HG02973 (cell line): ENCODE measurements at regions not wholly inside any gene's neighbourhood (a gene's known extent, or its start where the extent isn't known, plus 50 kb on each side); places are given as distances from the start of the nearest gene placed in this dataset.
"Not testable (repeated sequence)": the region's sequence is repeated elsewhere in the genome, so short reads cannot be mapped to it uniquely, and the experiment has no call there.

Experiments
- ATAC-seq: cut with Tn5 transposase; IDR thresholded peaks from one replicate; pipeline ENCODE4 v1.9.1; 2021; ENCODE audit warnings: moderate library complexity; ENCODE audit not compliant: unreplicated experiment

DNA sequence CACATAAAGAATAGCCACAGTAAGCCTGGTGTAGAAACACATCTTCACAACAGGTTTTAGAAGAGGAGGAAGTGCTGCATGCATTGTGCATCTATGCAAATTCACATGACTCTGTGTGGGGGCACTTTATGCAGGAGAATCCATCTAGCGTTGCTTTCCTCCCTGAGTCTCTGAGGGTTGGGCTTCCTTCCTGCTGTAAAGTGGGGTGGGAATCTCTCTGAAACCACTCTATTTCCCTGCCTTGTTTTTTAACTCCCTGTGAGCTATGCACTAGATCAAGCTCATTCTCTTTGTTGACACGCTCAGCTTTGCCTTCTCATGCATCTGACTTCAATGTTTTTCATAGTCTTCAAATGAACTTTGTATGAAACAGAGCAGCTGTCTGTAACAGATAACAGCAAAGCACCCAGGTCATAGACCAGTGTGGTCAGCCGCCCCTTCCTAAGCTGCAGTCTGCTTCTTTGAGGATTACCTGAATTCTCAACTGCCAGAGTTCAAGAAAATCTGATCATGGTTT, 102.7 kb upstream of the DPH5 start:
- peak; percentile 87 for ATAC-seq

DNA sequence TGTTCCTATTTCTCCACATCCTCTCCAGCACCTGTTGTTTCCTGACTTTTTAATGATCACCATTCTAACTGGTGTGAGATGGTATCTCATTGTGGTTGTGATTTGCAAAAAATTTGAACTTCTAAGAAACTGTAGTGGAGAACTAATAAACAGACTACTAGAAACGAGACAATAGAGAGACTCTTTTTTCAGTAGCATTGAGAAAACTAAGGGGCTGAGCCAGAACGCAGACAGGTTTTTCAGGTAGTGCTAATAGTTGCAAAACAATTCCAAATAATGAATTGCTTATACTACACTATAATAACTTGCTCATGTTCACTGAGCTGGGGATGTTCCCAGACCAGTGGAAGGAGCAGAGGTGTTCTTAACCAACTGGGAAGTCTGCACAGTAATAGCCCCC, 98.8 kb upstream of the DPH5 start:
- ATAC-seq: no peak

DNA sequence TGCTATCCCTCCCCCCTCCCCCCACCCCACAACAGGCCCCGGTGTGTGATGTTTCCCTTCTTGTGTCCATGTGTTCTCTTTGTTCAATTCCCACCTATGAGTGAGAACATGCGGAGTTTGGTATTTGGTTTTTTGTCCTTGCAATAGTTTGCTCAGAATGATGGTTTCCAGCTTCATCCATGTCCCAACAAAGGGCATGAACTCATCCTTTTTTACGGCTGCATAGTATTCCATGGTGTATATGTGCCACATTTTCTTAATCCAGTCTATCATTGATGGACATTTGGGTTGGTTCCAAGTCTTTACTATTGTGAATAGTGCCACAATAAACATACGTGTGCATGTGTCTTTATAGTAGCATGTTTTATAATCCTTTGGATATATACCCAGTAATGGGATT, 98.3 kb upstream of the DPH5 start:
- not testable (repeated sequence) for ATAC-seq

DNA sequence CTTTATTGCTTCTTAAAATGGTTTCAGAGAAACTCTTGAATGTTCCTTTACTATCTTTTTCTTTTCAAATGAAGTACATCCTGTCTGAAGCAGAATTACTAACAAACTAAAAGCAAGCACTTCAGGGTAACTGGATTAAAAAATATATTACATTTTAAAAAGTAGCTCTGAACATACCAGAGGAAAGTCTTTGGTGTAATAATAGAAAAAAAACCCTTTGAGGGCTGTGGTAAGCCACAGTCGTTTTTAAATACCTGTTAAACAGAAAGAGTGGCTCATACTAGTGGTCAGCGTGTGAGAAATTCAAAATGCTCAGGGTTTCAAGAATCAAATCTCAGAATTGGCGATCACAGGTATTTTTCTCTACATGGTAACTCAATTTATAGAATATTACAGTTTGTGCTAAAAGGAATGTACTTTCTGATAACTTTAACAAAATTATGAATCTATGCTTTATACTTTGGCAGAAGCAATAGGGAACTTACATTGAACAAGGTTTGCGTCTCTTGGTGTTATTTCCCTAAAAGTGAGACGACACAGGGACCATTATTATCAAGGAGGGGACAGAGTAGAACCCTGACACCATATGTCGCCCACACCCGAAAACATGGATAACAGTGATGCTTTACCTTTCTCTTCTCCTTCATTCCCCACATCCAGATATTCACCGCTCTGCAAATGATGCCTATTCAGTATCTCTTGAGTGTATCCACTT, 97.0 kb upstream of the DPH5 start:
- peak; percentile 97 for ATAC-seq

DNA sequence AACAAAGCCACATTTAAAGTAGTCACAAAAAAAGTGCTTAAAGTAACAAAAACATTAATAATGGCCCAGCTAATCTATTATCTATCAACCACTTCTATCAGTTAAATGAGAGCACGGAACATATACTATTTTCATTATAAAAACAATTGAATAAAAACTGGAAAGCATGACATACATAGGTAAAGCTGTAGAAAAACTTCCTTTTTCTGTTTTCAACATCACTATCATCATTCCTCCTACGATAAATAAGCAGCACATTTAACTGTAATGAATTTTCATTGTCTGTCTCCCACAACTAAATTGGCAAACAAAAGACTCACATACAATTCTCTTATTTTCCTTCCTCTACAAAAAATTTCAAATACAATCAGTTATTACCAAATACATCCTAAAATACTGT, 96.4 kb upstream of the DPH5 start:
- no peak for ATAC-seq

DNA sequence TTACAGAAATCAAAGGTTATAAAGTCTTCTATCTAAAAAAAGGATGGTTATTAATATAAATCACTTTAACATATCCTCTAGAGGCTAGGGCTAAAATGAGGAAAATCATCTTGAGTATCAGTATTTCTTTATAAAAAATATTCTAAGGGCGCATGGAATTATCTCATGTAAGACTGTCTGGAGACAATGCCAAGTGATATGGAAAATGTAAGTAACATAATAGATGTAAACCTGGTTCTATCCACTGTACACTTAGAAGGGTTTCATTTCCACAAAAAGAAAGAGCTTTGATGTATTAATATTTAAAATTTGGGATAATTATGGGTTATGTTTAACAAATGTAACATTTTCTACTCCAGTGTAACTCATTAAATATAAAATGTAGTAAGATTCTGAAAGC, 95.9 kb upstream of the DPH5 start:
- ATAC-seq: no peak

DNA sequence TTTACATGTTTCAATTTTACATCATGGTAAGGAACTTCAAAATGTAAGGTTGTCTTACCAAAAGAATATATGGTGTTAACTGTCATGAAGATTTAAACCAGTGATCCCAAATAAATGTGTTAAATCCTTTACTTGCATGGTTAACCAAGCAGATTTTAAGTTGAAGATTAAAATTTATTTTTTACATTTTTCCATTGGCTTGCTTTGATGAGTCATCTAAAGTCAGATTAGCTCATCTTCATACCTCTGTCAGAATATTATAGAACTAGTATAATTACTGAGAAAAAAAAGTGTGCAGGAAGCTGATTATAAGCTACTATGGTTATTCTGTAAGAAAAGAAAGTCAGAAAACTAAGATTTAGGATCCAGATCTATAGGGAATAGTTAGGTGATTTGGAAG, 95.3 kb upstream of the DPH5 start:
- no peak for ATAC-seq

DNA sequence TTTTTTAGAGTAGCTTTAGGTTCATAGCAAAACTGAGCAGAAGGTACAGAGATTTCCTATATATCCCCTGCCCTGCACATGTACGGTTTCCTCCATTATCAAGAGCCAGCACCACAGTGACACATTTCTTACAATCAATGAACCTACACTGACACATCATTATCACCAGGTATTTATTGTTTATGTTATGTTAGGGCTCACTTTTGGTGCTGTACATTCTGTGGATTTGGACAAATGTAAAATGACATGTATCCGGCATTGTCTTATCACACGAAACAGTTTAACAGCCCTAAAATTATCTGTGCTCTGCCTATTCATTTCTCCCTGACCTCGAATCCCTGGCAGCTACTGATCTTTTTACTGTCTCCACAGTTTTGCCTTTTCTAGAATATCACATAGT, 93.7 kb upstream of the DPH5 start:
- no peak for ATAC-seq

DNA sequence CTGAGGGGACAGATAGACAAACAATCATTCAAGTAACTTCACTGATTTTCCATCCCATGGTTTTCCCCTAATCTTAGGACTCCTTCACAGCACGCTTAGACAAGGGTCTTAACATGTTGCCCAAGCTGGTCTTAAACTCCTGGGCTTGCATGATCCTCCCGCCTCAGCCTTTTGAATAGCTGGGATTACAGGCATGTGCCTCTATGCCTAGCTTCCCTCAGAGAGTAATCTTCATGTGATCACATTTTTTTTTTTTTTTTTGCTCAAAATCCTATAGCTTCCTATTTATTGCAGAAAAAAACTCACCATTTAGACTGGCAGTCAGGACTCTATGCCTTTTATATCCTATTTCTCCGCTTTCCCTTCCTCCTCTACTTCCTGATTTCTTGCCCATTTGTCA, 90.4 kb upstream of the DPH5 start:
- no peak for ATAC-seq

DNA sequence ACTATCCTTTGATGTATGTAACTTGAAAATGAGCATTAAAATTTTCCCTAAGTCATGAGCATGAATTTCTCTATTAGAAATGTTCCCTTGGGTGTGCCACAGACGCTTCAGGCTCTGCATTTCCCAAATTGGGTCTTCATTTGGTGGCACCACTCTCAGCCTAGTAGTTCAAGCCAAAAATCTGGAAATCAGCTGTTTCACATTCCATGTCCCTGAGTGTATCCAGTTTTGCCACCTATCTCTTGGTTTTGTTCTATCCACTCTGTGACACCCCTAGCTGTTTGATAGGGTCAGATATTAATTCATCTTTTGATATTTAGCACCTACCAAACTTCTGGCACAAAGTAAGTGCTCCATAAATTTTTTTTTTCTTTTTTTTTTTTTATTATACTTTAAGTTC, 89.5 kb upstream of the DPH5 start:
- ATAC-seq: no peak

DNA sequence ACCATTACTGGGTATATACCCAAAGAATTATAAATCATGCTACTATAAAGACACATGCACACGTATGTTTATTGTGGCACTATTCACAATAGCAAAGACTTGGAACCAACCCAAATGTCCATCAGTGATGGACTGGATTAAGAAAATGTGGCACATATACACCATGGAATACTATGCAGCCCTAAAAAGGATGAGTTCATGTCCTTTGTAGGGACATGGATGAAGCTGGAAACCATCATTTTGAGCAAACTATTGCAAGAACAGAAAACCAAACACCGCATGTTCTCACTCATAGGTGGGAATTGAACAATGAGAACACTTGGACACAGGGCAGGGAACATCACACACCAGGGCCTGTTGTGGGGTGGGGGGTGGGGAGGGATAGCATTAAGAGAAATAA, 88.5 kb upstream of the DPH5 start:
- ATAC-seq: not testable (repeated sequence)

DNA sequence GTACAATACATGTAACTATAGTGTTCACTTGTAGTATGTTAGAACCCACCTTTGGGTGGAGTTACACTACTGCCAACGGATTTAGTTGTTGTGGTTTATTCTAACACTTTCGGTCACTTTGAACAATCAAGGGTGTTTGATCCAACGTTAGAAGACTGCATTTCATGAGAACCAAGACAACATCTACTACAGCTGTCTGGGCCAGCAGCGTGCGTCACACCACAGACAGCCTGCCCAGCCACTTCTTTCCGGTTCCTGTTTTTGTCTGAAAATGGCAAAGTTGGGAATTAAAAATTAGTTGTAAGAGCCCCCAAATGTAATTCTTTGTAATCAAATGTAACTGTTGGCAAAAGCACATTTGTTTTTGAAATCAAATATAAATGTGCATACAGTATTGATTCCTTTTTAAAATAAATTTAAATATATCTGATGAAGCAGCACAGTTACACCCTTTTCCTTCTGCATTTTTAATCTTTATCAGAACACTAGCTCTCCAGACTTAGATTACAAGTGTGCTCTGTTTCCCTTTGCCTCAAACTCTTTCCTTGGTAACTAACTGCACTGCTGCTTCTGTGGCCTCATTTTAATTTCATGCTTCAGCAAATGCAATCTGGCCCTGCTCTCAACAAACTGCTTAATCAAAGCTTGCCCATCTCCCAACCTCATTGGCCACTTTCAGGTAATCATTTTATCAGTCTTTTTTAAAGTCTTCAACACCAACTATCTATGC, 86.6 kb upstream of the DPH5 start:
- ATAC-seq: peak; percentile 90

DNA sequence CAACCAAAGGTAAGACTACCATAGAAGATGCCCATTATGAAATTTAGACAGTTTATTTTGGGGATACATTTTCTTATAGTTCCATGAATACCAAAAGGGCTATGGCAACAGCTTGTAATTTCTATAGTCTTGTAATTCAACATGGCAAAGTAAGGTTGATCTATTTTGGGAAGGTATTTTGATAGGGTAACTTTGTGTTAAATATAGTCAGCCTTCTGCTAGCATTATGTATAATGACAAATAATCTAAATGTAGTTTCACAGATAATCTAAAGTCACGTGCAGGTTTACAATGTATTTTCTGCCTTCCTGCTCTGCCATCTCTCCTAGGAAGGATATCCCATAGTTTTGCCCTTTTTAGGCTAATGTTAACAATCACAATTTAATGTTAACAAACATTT, 85.9 kb upstream of the DPH5 start:
- no peak for ATAC-seq

DNA sequence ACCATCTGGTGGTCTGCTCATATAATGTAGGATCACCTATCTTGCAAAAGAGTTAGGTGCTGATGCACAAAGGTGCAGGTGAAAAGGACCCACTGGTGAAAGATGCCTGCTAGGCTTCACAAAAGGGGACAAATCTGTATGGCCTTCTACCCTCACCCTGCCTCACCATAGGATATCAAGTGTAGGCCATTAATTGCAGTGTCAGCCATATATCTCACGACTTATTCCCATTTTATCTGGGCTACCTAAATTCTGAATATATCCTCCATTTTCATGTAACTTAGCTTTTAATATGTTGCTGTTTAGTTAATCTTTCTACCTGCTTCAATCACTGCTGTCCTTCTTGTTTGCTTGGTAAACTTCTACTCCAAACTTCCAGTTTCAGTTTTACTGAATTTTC, 84.2 kb upstream of the DPH5 start:
- ATAC-seq: no peak

DNA sequence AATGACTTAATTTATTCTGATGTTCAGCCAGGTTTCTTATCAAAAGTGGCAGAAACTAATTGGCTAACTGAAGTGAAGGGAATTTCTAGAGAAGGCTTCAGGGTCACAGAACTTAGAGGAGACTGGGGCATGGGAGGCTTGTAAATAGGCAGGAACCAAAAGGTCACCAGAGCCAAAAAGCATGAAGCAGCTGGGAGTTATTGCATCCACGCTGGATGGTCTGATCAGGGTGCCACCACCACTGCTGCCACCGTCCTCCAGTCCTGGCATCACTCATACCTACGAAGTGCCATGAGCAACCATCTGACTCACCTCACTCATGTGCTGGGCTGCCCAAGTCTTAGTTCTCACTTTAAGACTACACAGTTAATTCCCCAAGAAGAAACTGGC, 82.5 kb upstream of the DPH5 start:
- ATAC-seq: no peak

DNA sequence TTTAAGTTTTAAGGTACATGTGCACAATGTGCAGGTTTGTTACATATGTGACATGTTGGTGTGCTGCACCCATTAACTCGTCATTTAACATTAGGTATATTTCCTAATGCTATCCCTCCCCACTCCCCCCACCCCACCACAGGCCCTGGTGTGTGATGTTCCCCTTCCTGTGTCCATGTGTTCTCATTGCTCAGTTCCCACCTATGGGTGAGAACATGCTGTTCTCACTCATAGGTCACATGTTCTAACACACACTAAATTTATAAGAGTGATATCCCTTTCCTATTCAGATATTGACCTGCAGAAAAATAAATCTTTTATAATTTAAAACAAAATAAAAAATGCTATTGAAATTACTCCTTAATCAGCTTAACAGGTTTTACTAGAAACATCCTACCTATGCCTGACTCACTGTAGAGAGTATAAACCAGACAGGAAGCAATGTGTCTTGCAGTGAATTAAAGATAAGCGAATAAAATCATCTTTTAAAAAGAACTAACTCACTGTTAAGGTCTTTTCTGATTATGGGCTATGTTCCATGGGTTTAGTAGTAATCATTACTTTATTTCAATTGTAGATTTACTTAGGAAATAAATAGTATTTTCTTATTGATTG, 82.0 kb upstream of the DPH5 start:
- ATAC-seq: no peak

DNA sequence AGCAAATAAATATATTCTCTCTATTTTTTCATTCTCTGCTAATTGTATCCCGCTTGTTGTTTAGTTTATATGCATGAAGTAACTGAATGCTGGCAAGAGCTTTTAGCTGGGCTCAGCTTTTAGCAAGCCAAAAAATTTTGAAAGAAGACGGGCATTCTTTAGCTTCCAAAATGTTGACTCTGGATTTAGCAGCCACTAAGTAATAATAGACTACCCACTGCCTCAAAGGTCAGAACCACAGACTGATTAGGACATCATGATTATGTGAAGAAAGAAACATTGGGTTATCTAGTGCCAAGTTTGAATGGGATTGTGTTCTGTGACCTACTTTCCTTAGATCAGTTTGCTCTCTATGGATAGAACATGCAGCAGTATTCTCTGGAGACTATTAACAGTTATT, 80.3 kb upstream of the DPH5 start:
- no peak for ATAC-seq

DNA sequence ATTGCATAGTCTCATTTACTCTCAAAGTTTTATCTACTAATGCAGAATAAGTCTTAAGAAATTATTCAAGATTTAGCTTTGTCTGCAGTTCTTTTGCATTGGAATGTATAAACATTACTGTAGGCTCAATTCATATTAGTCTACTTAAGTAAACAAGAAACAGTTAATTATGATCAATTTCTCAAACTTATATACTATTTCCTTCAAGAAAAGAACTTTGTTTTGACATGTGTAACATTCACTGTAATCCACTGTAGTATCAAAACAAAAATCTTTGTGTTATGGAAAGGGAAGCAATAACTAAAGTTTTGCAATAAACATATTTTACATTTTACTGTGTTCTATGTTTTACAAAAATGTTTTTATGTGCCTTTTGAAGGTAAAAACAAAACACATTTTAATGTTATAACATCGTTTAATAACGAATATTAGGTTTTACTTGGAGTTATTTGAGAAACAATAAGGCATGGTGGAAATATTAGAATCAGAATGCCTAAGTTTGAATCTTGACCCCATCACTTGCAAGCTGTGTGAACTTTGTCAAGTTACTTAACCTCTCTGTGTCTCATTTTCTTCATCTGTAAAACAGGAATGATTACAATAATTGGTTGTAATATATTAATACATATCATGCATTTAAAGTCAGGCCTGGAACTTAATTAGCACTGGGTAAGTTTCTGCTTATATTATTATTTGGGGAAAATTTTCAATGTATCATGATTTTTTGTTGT, 77.0 kb upstream of the DPH5 start:
- no peak for ATAC-seq

DNA sequence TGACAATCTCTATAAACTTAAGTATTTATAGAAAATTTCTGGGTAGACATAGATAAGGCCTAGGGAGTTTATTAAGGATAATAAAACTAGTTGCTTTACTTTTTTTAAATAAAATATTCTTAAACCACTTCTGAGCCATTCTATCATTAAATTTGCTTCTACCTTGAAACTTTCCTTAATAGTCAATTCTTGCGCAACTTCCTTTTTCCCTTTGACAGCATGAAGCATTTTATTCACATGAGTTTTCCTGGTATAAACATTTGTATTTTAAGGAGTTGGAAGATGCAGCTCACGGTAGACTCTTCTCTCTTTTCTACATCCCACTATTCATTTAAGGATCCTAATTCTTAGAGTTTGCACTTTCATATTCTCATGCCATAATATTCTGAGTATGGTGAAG, 75.8 kb upstream of the DPH5 start:
- no peak for ATAC-seq

DNA sequence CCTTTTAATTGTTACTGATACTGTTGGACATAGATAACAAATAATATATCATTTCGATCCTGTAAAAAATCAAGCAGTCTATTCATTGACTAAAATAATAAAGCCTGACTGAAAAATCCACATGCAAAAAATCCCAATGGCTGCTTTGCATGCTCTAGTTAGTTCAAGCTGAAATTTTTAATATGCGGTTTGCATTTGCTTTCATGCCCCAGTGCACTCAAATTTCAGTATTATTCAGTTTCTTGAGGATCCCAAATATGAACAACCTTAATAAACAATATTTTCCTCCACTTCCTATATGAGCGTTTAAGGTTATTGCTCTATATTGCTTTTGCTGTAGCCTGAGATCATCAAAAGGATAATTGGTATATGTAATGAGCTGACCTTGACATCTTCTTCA, 75.1 kb upstream of the DPH5 start:
- ATAC-seq: no peak

DNA sequence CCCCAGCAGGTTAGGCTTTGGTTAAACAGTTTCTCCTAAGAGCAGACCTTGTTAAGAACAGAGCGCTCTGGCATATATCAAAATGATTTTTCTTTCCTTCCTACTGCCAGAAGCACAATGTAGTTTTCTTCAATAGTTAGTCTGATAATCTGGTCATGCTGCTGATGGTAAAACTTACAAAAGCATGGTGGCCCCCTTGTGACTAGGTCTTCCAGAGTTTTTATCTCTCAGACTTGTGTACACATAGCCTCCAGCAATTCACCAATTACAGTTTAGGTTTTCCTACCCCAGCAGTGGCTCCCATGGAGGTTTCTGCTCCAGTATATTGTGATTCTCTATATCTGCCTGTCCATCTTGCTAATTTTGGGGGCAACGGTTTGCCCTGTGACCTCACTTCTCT, 73.3 kb upstream of the DPH5 start:
- no peak for ATAC-seq

DNA sequence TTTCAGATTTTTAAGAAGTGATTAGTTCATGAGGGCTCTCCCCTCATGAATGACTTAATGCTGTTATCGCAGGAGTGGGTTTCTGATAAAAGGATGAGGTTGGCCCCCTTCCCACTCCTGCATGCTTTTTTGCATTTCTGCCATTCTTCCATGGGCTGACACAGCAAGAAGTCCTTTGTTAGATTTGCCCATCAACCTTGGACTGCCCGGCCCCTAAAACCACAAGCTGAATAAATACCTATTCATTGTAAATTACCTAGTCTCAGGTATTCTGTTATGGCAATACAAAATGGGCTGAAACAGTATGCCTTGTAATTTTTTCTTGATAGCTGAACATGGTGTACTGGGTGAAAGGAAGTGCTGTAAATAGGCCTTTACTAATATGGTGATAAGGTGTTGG, 72.7 kb upstream of the DPH5 start:
- ATAC-seq: no peak
